HS-27A (cell line): ENCODE measurements at regions not wholly inside any gene's neighbourhood (a gene's known extent, or its start where the extent isn't known, plus 50 kb on each side); places are given as distances from the start of the nearest gene placed in this dataset.

Source experiments
- DNase-seq: peaks from one replicate; pipeline ENCODE4 v3.0.0-alpha.2; 2012; ENCODE audit warnings: low read depth, missing footprints

GRCh38 chr6:16851044-16851540 is 89.8 kb upstream of the ATXN1 start:
- no peak for DNase-seq

- DNase-seq = no peak
Measured at GRCh38 chr6:16850681-16851026, 89.4 kb upstream of the ATXN1 start.

GRCh38 chr6:16849988-16850680 is 88.9 kb upstream of the ATXN1 start:
- no peak for DNase-seq

GRCh38 chr6:16849280-16849987 is 88.2 kb upstream of the ATXN1 start:
- peak; percentile 31 for DNase-seq

DNA sequence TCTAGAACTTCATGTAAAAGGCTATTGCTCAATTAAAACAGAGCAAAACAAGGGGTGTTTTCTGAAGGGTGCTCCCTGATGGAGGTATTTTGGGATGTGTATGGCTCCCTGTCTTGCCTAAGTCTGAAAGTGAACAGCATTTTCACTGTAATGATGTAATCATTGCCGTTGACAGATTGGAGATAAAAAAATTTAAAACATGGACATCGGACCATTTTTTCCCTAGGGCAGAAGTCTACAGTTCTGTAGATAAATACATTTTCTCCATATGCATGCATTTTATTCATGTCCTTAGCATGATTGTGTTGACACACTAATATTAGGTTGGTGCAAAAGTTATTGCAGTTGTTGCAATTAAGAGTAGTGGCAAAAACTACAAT is 85.1 kb upstream of the ATXN1 start:
- DNase-seq = no peak

GRCh38 chr6:16844183-16844582 is 82.9 kb upstream of the ATXN1 start:
- DNase-seq = no peak

DNA sequence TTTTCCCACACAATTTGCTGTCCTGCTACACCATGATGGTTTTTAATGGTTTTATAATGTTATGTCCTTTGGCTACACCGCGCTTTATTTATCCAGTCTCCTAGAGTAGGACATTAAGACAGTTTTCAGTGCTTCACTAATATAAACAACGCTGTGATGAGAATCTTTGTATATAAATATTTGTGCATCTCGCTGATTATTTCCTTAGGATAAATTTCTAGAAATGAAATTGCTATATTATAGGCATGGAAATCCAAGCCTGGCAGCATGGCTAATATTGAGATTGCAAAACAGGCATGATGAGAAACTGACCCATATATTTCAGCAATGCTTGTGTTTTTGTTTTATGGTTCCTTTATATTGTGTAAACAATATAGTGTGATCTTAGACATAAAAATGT is 81.4 kb upstream of the ATXN1 start:
- no peak for DNase-seq

- DNase-seq = no peak
Measured at GRCh38 chr6:16841241-16841640, 80.0 kb upstream of the ATXN1 start.

GRCh38 chr6:16840725-16841124 is 79.5 kb upstream of the ATXN1 start:
- no peak for DNase-seq

DNA sequence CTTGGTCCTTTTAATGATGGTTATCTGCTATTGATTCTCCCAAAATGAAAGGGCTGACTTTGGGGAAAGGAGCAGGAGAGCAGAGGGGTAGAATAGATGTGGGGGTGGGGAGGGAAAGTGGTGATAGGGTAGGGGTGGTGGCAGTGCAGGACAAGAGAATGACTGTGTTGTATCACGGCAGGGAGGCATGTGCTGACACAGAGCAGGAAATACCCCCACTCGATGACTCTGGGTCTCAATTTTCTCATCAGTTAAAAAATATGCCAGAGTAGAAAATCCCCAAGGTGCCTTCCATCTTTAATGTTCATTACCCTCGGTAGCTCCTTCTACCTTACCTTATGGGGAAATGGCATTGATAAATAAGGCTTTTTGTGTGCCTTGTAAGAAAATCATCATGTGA is 79.0 kb upstream of the ATXN1 start:
- DNase-seq = no peak

DNA sequence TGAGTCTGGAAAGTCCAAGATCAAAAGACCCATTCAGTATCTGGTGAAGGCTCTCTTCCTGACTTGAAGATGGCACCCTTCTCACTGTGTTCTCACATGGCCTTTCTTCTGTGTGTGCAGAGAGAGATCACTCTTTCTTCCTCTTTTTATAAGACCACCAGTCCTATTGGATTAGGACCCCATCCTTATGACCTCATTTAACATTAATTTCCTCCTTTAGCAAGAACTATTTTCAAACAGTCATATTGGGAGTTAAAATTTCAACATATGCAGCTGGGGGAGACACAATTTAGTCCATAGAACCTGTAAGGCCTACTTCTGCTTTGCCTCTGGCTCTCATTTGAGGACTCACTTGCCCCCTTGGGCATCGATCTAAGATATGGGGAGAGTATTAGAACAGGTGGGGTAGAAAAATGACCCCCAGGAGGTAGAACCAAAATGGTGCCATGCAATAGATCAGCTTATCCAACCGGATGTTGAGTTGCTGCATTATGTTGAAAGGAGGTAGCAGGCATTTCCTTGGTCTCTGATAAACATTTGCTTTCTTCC is 78.4 kb upstream of the ATXN1 start:
- DNase-seq = no peak

DNA sequence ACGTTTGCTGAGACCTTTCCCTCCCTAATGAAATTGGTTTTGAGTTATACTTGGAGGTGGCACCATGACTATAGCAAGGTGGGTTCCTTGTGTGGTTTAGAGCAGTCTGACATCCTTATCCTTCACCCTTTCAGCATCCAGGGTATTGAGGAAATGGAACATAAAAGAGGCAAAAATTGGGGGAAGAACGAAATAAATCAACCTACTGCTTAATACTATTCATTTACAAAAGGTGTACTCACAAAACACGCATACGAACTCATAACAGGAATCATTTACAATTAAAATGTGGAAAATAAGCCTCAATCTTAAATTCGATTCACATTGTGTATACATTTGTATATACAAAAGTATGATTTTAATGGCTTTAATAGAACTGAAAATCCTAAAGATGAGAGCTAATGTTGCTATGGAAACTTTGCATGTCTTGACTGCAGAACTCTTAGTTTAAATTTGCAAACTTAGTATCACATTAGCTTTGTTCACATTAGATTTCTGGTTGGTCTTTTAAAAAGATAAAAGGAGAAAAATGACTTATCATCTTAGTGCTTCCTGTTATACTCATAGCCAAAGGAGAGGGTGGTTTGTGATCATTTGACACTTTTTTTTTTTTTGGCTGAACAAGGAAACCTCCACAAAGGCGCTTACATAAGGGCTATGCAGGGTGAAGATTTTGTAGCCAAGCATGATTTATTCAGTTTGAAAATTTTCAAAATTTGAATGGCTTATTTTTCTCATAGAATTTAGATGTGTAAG is 76.1 kb upstream of the ATXN1 start:
- DNase-seq = no peak

DNA sequence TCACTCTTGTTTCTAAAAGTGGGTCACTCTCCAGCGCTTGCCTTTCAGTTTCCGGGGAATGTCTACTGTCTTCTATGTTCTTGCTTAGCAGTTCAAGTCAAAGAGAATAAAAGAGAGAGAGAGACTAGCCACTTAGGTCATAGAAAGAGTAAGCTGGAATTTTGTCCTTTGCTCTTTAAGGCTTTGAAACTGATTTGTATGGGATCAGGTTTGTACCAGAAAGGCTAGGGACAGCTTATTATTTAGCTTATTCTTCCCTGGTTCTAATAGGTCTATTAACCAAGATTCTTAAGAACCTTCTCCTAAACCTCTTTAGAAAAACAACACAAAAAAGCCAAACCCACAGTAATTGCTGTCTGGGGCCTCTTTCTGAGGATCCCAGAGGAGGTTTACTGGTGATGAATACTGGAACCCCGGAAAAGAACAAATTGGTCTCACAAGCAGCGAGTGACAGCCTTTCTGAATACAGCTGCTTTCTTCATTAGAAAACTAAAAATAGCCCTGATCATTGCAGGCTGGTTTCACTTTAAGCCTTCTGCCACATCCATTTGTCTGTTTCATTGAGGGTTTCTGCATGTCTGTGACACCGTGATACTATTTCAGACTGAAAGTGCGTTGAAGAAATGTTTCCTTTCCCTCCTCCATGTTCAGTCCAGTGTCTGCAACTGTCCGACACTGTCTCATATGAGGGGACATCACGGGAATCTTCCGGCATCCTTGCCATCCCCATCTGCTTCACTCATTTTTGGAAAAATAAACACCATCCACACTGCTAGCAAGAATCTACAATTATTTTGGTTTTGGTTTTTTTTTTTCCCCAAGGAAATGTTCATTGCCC is 75.1 kb upstream of the ATXN1 start:
- no peak for DNase-seq

- no peak for DNase-seq
Measured at GRCh38 chr6:16834242-16834641, 73.0 kb upstream of the ATXN1 start.

- no peak for DNase-seq
Measured at GRCh38 chr6:16832721-16833120, 71.5 kb upstream of the ATXN1 start.

DNA sequence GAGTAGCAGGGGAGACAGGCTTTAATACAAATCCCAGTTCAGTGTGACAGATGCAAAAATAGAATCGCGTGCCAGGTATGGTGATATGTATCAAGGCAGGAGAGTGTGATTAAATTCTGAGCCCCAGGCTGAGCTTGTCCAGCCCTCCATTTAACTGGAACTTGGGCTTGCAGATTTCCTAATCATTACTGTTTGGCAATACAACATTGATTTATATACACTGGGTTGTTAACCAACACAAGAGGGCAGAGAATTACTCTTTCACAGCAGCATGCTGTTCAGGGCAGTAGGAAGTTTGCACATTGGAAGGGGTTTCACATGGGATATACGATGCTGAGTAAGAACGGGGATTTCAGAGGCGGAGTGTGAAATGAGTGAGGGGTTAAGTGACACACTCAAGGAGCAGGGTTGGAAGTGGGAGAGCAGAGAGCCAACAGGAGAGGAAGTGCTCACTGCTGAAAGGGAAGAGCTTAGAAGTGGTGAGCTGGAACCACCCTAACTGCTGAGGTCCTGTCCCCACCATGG is 70.8 kb upstream of the ATXN1 start:
- DNase-seq = no peak

- DNase-seq = no peak
Measured at GRCh38 chr6:16831136-16831535, 69.9 kb upstream of the ATXN1 start.

GRCh38 chr6:16828058-16828457 is 66.8 kb upstream of the ATXN1 start:
- no peak for DNase-seq

GRCh38 chr6:16827627-16828026 is 66.4 kb upstream of the ATXN1 start:
- no peak for DNase-seq

- DNase-seq = no peak
Measured at GRCh38 chr6:16825784-16826183, 64.5 kb upstream of the ATXN1 start.

GRCh38 chr6:16824845-16825685 is 63.8 kb upstream of the ATXN1 start:
- DNase-seq = no peak
